ENCODE measurements at regions not wholly inside any gene's neighbourhood (a gene's known extent, or its start where the extent isn't known, plus 50 kb on each side); places are given as distances from the start of the nearest gene placed in this dataset.

DNA sequence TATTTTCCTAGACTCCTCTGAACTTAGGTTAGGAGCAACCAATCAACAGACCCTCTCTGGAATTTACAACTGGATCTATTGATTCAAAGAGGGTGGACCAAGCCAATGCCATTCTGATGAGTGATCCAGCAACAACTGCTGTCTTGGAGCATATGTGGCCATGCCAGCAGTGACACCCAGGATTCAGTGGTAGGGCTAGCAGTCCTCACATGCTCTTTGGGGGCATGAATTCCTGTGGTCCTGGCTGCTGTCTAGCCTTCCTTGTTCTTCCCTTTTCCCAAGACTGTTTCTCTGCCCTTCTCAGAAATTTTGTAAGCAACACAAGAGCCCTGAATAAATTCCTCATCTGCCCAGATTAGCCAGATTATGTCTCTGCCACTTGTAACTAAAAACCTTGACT is 61.5 kb upstream of the GATB start:
- TF ChIP-seq CEBPB (IDR thresholded peaks at IDR 0.05) (no peak), CREB1 (IDR thresholded peaks at IDR 0.05; ENCODE audit: low read depth) (no peak), EP300 (IDR thresholded peaks at IDR 0.05; ENCODE audit: borderline replicate concordance) (no peak), TAF1 (IDR thresholded peaks at IDR 0.05; ENCODE audit: low read depth) (no peak), RAD21 (IDR thresholded peaks at IDR 0.05; ENCODE audit: low read depth) (no peak), TCF12 (IDR thresholded peaks at IDR 0.05; ENCODE audit: low read depth) (no peak), EGR1 (IDR thresholded peaks at IDR 0.05) (no peak), FOXM1 (IDR thresholded peaks at IDR 0.05; ENCODE audit: borderline replicate concordance, low read depth) (no peak), ZBTB7A (IDR thresholded peaks at IDR 0.05; ENCODE audit: low read depth) (no peak), NFIC (IDR thresholded peaks at IDR 0.05) (no peak), YY1 (IDR thresholded peaks at IDR 0.05; ENCODE audit: low read depth) (no peak)
- TF ChIP-seq, protein P1, sequence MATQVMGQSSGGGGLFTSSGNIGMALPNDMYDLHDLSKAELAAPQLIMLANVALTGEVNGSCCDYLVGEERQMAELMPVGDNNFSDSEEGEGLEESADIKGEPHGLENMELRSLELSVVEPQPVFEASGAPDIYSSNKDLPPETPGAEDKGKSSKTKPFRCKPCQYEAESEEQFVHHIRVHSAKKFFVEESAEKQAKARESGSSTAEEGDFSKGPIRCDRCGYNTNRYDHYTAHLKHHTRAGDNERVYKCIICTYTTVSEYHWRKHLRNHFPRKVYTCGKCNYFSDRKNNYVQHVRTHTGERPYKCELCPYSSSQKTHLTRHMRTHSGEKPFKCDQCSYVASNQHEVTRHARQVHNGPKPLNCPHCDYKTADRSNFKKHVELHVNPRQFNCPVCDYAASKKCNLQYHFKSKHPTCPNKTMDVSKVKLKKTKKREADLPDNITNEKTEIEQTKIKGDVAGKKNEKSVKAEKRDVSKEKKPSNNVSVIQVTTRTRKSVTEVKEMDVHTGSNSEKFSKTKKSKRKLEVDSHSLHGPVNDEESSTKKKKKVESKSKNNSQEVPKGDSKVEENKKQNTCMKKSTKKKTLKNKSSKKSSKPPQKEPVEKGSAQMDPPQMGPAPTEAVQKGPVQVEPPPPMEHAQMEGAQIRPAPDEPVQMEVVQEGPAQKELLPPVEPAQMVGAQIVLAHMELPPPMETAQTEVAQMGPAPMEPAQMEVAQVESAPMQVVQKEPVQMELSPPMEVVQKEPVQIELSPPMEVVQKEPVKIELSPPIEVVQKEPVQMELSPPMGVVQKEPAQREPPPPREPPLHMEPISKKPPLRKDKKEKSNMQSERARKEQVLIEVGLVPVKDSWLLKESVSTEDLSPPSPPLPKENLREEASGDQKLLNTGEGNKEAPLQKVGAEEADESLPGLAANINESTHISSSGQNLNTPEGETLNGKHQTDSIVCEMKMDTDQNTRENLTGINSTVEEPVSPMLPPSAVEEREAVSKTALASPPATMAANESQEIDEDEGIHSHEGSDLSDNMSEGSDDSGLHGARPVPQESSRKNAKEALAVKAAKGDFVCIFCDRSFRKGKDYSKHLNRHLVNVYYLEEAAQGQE (IDR thresholded peaks at IDR 0.05; ENCODE audit: low read depth): no peak
- TF ChIP-seq, protein P2, sequence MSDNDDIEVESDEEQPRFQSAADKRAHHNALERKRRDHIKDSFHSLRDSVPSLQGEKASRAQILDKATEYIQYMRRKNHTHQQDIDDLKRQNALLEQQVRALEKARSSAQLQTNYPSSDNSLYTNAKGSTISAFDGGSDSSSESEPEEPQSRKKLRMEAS (IDR thresholded peaks at IDR 0.05): no peak

DNA sequence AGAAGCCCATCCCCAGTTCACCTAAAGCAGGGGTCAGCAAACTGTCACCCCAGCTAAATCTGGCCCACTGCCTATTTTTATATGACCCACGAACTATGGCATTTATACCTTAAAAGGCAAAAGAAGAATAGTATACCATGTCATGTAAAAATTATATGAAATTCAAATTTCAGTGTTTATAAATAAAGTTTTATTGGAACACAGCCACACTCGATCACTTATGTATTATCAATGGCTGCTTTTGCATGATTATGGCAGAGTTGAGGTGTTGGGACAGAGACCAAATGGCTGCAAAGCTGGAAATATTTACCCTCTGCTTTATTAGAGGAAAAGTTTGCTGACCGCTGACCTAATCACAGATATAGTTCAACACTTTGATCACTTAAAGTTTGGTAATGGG is 59.2 kb upstream of the GATB start:
- TF ChIP-seq, protein P1 (IDR thresholded peaks at IDR 0.05; ENCODE audit: low read depth): no peak
- no peak for TF ChIP-seq TEAD4 (IDR thresholded peaks at IDR 0.05)
- TF ChIP-seq EP300 (IDR thresholded peaks at IDR 0.05; ENCODE audit: borderline replicate concordance): no peak
- TF ChIP-seq, protein P2 (IDR thresholded peaks at IDR 0.05): no peak
- TF ChIP-seq FOXM1 (IDR thresholded peaks at IDR 0.05; ENCODE audit: borderline replicate concordance, low read depth): no peak
- TF ChIP-seq CEBPB (IDR thresholded peaks at IDR 0.05): no peak
- TF ChIP-seq RAD21 (IDR thresholded peaks at IDR 0.05; ENCODE audit: low read depth): no peak
- TF ChIP-seq NFIC (IDR thresholded peaks at IDR 0.05): no peak
- no peak for TF ChIP-seq TAF1 (IDR thresholded peaks at IDR 0.05; ENCODE audit: low read depth)
- TF ChIP-seq, protein P3, sequence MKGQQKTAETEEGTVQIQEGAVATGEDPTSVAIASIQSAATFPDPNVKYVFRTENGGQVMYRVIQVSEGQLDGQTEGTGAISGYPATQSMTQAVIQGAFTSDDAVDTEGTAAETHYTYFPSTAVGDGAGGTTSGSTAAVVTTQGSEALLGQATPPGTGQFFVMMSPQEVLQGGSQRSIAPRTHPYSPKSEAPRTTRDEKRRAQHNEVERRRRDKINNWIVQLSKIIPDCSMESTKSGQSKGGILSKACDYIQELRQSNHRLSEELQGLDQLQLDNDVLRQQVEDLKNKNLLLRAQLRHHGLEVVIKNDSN (IDR thresholded peaks at IDR 0.05): no peak
- TF ChIP-seq CREB1 (IDR thresholded peaks at IDR 0.05; ENCODE audit: low read depth): no peak
- TF ChIP-seq EGR1 (IDR thresholded peaks at IDR 0.05): no peak
- no peak for TF ChIP-seq ZBTB7A (IDR thresholded peaks at IDR 0.05; ENCODE audit: low read depth)
- no peak for TF ChIP-seq TCF12 (IDR thresholded peaks at IDR 0.05; ENCODE audit: low read depth)
- no peak for TF ChIP-seq YY1 (IDR thresholded peaks at IDR 0.05; ENCODE audit: low read depth)

DNA sequence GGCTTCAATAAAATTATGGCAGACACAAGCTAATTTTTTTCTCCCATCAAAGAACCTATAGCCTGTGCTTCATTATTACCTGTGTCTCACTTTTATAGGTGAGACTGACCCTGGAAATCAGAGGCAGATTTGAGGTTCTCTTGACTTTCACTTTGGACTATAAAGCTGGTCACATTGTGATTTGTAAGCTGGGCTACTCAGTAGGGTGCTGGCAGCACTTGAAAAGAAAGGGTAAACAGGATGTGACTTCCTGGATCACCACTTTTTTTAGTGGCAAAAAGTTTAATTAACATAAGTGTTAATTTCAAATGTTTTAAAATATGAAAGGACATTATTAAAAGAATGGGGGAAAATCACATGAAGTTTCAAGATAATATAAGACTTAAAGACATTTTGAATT is 50.6 kb upstream of the GATB start:
- TF ChIP-seq CEBPB (IDR thresholded peaks at IDR 0.05): no peak
- no peak for TF ChIP-seq RAD21 (IDR thresholded peaks at IDR 0.05; ENCODE audit: low read depth)
- no peak for TF ChIP-seq TAF1 (IDR thresholded peaks at IDR 0.05; ENCODE audit: low read depth)
- no peak for TF ChIP-seq CREB1 (IDR thresholded peaks at IDR 0.05; ENCODE audit: low read depth)
- TF ChIP-seq ZBTB7A (IDR thresholded peaks at IDR 0.05; ENCODE audit: low read depth): no peak
